HepG2 (cell line): ENCODE measurements at regions not wholly inside any gene's neighbourhood (a gene's known extent, or its start where the extent isn't known, plus 50 kb on each side); places are given as distances from the start of the nearest gene placed in this dataset.

Experiments
- ATAC-seq: fragments of 200-7000 bp; cut with Tn5 transposase; 3 replicates; pipeline ENCODE4 v1.9.1; 2020; ENCODE audit warnings: mild to moderate bottlenecking, moderate library complexity
- BruUV-seq: library from RNA; stranded (reverse); fragments of 400-500 nt; replicated peaks from 2 replicates; lab custom pipeline; 2021; lab: Mats Ljungman, UMichigan
- CTCF ChIA-PET: fragments of 300-600 bp; formaldehyde crosslinking; extraction: SDS; loops from one replicate; lab custom pipeline; 2021; ENCODE audit warnings: low total read pairs, inconsistent platforms, low intra/inter-chr PET ratio; lab: Yijun Ruan, JAX
- POLR2A ChIA-PET: fragments of 350-600 bp; sonication (Branson Sonifier 250); formaldehyde crosslinking; loops from one replicate; lab custom pipeline; 2020; ENCODE audit warnings: antibody characterized with exemption, inconsistent platforms; lab: Yijun Ruan, JAX
- DNase-seq: peaks from one replicate; pipeline ENCODE4 v3.0.0-alpha.2; 2015; ENCODE audit warnings: low spot score
- FAIRE-seq: peaks from 3 replicates; lab custom pipeline; 2011; peaks lifted over from hg19 to GRCh38; lab: Jason Lieb, UNC
- H2AFZ ChIP-seq: one replicate; pipeline ENCODE4 v1.6.1; 2011; ENCODE audit warnings: low read length, inconsistent platforms
- H3K27ac ChIP-seq: fragments of 300-600 bp; 3 replicates; pipeline ENCODE4 v1.8.0; 2011; ENCODE audit warnings: mixed run types, mild to moderate bottlenecking, mixed read lengths, low read length, inconsistent platforms; ENCODE audit not compliant: insufficient read depth; ENCODE audit errors: extremely low read length
- H3K27me3 ChIP-seq, 2 experiments: fragments of 200-600 bp in 1 of 2; 2 replicates in 1 of 2; 3 replicates in 1 of 2; pipeline versions ENCODE4 v1.6.0 to v1.8.0; 2011; ENCODE audit warnings: low read length in 2 of 2, mild to moderate bottlenecking in 2 of 2, moderate library complexity in 2 of 2, inconsistent platforms in 1 of 2; ENCODE audit not compliant: insufficient read depth in 2 of 2, control insufficient read depth in 1 of 2
- H3K36me3 ChIP-seq, 2 experiments: fragments of 200-600 bp in 1 of 2; replicated peaks in 1 of 2; 2 replicates in 1 of 2; 3 replicates in 1 of 2; pipeline versions ENCODE4 v1.5.1 to v1.8.0; 2011; ENCODE audit warnings: low read length in 2 of 2, inconsistent platforms in 1 of 2; ENCODE audit not compliant: insufficient read depth in 2 of 2, control insufficient read depth in 1 of 2
- H3K4me1 ChIP-seq: 2 replicates; pipeline ENCODE4 v1.5.1; 2012; ENCODE audit warnings: low read length, inconsistent platforms; ENCODE audit not compliant: insufficient read depth
- H3K4me2 ChIP-seq: 2 replicates; pipeline ENCODE4 v1.6.0; 2011; ENCODE audit warnings: low read depth, low read length, inconsistent platforms
- H3K4me3 ChIP-seq, 3 experiments: fragments of 200-600 bp in 1 of 3; sonication (generic), shearing (Covaris generic) in 1 of 3; replicated peaks in 1 of 3; 2 replicates each; pipeline ENCODE4 v1.5.1; 2011 to 2016; ENCODE audit warnings: low read length in 3 of 3, inconsistent platforms in 2 of 3, low read depth in 2 of 3, mild to moderate bottlenecking in 2 of 3, control low read depth in 1 of 3, mixed read lengths in 1 of 3; ENCODE audit not compliant: insufficient read depth in 1 of 3
- H3K79me2 ChIP-seq: one replicate; pipeline ENCODE4 v1.6.1; 2011; ENCODE audit warnings: low read length, inconsistent platforms; ENCODE audit not compliant: insufficient read depth
- H3K9ac ChIP-seq: 2 replicates; pipeline ENCODE4 v1.6.0; 2011; ENCODE audit warnings: mild to moderate bottlenecking, low read depth, low read length, inconsistent platforms; ENCODE audit not compliant: insufficient read depth
- H3K9me3 ChIP-seq: 2 replicates; pipeline ENCODE4 v1.5.1; 2012; ENCODE audit warnings: mild to moderate bottlenecking, low read length
- H4K20me1 ChIP-seq: 2 replicates; pipeline ENCODE4 v1.6.0; 2011; ENCODE audit warnings: inconsistent platforms, mild to moderate bottlenecking, low read length, moderate library complexity; ENCODE audit not compliant: insufficient read depth
- CHCHD3 ChIP-seq: sonication (generic); formaldehyde crosslinking; IDR thresholded peaks from 2 replicates; pipeline ENCODE4 v1.8.0; 2022; ENCODE audit warnings: mild to moderate bottlenecking, missing genetic modification reagents, moderate library complexity
- DBP ChIP-seq: sonication (generic); formaldehyde crosslinking; IDR thresholded peaks from 2 replicates; pipeline ENCODE4 v1.4.0; 2020; ENCODE audit warnings: missing genetic modification reagents; ENCODE audit errors: not compliant biosample characterization
- DRAP1 ChIP-seq: IDR thresholded peaks from 2 replicates; pipeline ENCODE4 v1.6.1; 2016; ENCODE audit warnings: missing genetic modification reagents, missing compliant biosample characterization
- FOXM1 ChIP-seq: sonication (generic); formaldehyde crosslinking; IDR thresholded peaks from 2 replicates; pipeline ENCODE4 v1.5.0; 2020; ENCODE audit warnings: missing genetic modification reagents
- HDAC1 ChIP-seq: sonication (generic); formaldehyde crosslinking; IDR thresholded peaks from 2 replicates; pipeline ENCODE4 v1.5.1; 2020; ENCODE audit warnings: mild to moderate bottlenecking, missing genetic modification reagents
- HES4 ChIP-seq: sonication (generic); formaldehyde crosslinking; IDR thresholded peaks from 2 replicates; pipeline ENCODE4 v1.9.0; 2021; ENCODE audit warnings: mild to moderate bottlenecking, missing genetic modification reagents, borderline replicate concordance
- SMYD3 ChIP-seq: sonication (generic); formaldehyde crosslinking; IDR thresholded peaks from 2 replicates; pipeline ENCODE4 v1.8.1; 2023; ENCODE audit warnings: mild to moderate bottlenecking, missing genetic modification reagents
- SYNCRIP ChIP-seq: fragments of 200-400 bp; formaldehyde crosslinking; IDR thresholded peaks from 2 replicates; pipeline ENCODE4 v1.6.1; 2018; ENCODE audit warnings: mild to moderate bottlenecking, low read depth, low read length; ENCODE audit not compliant: insufficient read depth
- TAF15 ChIP-seq: fragments of 200-400 bp; formaldehyde crosslinking; IDR thresholded peaks from one replicate; pipeline ENCODE4 v1.6.1; 2018; ENCODE audit warnings: mild to moderate bottlenecking, low read depth, low read length; ENCODE audit not compliant: poor library complexity, severe bottlenecking
- ZNF24 ChIP-seq: fragments of 450-650 bp; IDR thresholded peaks from 2 replicates; pipeline ENCODE4 v1.6.1; 2017; ENCODE audit warnings: antibody characterized with exemption, mild to moderate bottlenecking
- ZNF275 ChIP-seq: sonication (generic); formaldehyde crosslinking; IDR thresholded peaks from 2 replicates; pipeline ENCODE4 v1.8.0; 2022; ENCODE audit warnings: missing genetic modification reagents, mild to moderate bottlenecking, inconsistent platforms, borderline replicate concordance
- ZNF382 ChIP-seq: sonication (generic); formaldehyde crosslinking; IDR thresholded peaks from 2 replicates; pipeline ENCODE4 v1.5.0; 2020; ENCODE audit warnings: missing genetic modification reagents, mild to moderate bottlenecking, borderline replicate concordance
- ZNF580 ChIP-seq: IDR thresholded peaks from 2 replicates; pipeline ENCODE4 v1.6.1; 2016; ENCODE audit warnings: low read depth, borderline replicate concordance
- ZNF598 ChIP-seq: sonication (generic); formaldehyde crosslinking; IDR thresholded peaks from 2 replicates; pipeline ENCODE4 v1.5.1; 2020; ENCODE audit warnings: mild to moderate bottlenecking, missing genetic modification reagents, borderline replicate concordance
- ZNF672 ChIP-seq: sonication (generic); formaldehyde crosslinking; IDR thresholded peaks from 2 replicates; pipeline ENCODE4 v1.8.1; 2022; ENCODE audit warnings: missing genetic modification reagents
- ZNF770 ChIP-seq: sonication (generic); formaldehyde crosslinking; IDR thresholded peaks from 2 replicates; pipeline ENCODE4 v1.5.0; 2020; ENCODE audit warnings: mild to moderate bottlenecking, missing genetic modification reagents
- WGBS: methylation state at CpG from one replicate; pipeline ENCODE4 v1.1.6; 2017; ENCODE audit warnings: low lambda C conversion rate; 5-methylcytosine and 5-hydroxymethylcytosine counted together
- in situ Hi-C: cut with HindIII; loops from 2 replicates; pipeline ENCODE4 v1.10.0; 2017; ENCODE audit warnings: low pct_unique_long_range_greater_than_20kb; ENCODE audit not compliant: extremely low pct_ligation_motif_present
- intact Hi-C: fragments of 100-400 bp; cut with micrococcal nuclease; formaldehyde crosslinking; loops from one replicate; pipeline ENCODE4 v1.10.0; 2022; ENCODE audit not compliant: unreplicated experiment

GRCh38 chr3:193841581-193841980 lies 248.6 kb downstream of the OPA1 start:
- ATAC-seq, result no peak
- CTCF ChIA-PET, result no interaction called here
- 95% methylated on average over 3 of the region's 4 CpGs for WGBS

More at GRCh38 chr3:193841581-193841980, 248.6 kb downstream of the OPA1 start:
- POLR2A ChIA-PET, result no interaction called here
- Histone ChIP-seq H3K9me3 (no peaks in the 10 kb centered on the region), H3K4me3 (no peak overlapping the region), H3K27ac (no peak overlapping the region), H3K79me2 (no peaks in the 10 kb centered on the region), H4K20me1 (no peaks in the 10 kb centered on the region), H3K36me3 (no peaks in the 10 kb centered on the region), H3K27me3 (no peaks in the 10 kb centered on the region; a peak in 1 of 5 replicates), H3K4me2 (no peak overlapping the region), H2AFZ (no peak overlapping the region), H3K9ac (no peak overlapping the region), H3K4me1 (peaks cover 43% of the 10 kb centered on the region)
- BruUV-seq, result no TSS peak
- DNase-seq (no peak), FAIRE-seq (no peak)
- intact Hi-C loops (no loop called here), in situ Hi-C loops (no loop called here)
- TF ChIP-seq SYNCRIP (no peak), SMYD3 (CRISPR knock-in tag) (no peak), ZNF24 (no peak), ZNF770 (no peak), CHCHD3 (no peak), ZNF672 (CRISPR knock-in tag) (no peak), TAF15 (no peak), ZNF580 (CRISPR knock-in tag) (no peak), FOXM1 (CRISPR knock-in tag) (no peak), DBP (CRISPR knock-in tag) (no peak), ZNF275 (CRISPR knock-in tag) (no peak), DRAP1 (CRISPR knock-in tag) (no peak), ZNF382 (no peak), ZNF598 (CRISPR knock-in tag) (no peak), HES4 (CRISPR knock-in tag) (no peak), HDAC1 (CRISPR knock-in tag) (no peak)
- TF ChIP-seq, all 625 proteins: peak for 0
